ENCODE measurements at regions not wholly inside any gene's neighbourhood (a gene's known extent, or its start where the extent isn't known, plus 50 kb on each side); places are given as distances from the start of the nearest gene placed in this dataset.

GRCh38 chr10:34905200-34905927 is 90.3 kb upstream of the PARD3 start (continued):
- TF ChIP-seq SP1 (IDR thresholded peaks at IDR 0.05; ENCODE audit: low read depth) (no peak), YY1 (IDR thresholded peaks at IDR 0.05; ENCODE audit: extremely low read depth, insufficient replicate concordance, low read depth, low read length) (no peak), FOSL1 (IDR thresholded peaks at IDR 0.05; ENCODE audit: low read depth) (no peak), CEBPB (IDR thresholded peaks at IDR 0.05; ENCODE audit: low read depth) (no peak), TCF7L2 (IDR thresholded peaks at IDR 0.05; ENCODE audit: borderline replicate concordance, extremely low read depth, insufficient read depth, insufficient read length) (no peak), SRF (IDR thresholded peaks at IDR 0.05; ENCODE audit: low read depth) (no peak), ATF3 (IDR thresholded peaks at IDR 0.05) (no peak), CBX3 (IDR thresholded peaks at IDR 0.05; ENCODE audit: low read depth) (no peak)
- TF ChIP-seq, protein P1, sequence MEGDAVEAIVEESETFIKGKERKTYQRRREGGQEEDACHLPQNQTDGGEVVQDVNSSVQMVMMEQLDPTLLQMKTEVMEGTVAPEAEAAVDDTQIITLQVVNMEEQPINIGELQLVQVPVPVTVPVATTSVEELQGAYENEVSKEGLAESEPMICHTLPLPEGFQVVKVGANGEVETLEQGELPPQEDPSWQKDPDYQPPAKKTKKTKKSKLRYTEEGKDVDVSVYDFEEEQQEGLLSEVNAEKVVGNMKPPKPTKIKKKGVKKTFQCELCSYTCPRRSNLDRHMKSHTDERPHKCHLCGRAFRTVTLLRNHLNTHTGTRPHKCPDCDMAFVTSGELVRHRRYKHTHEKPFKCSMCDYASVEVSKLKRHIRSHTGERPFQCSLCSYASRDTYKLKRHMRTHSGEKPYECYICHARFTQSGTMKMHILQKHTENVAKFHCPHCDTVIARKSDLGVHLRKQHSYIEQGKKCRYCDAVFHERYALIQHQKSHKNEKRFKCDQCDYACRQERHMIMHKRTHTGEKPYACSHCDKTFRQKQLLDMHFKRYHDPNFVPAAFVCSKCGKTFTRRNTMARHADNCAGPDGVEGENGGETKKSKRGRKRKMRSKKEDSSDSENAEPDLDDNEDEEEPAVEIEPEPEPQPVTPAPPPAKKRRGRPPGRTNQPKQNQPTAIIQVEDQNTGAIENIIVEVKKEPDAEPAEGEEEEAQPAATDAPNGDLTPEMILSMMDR (IDR thresholded peaks at IDR 0.05 in 2 of 3, conservative IDR thresholded peaks at IDR 0.05 in 1 of 3; ENCODE audit: borderline replicate concordance in 1 of 3, insufficient read depth in 1 of 3, low read depth in 2 of 3, low read length in 2 of 3), result no peak

- Histone ChIP-seq H3K36me3 (ENCODE audit: control insufficient read depth in 1 of 2, insufficient read depth in 2 of 2, low read length in 2 of 2) (no peaks in the 10 kb centered on the region), H2AFZ (ENCODE audit: low read depth, low read length, poor library complexity, severe bottlenecking) (no peak overlapping the region), H3K4me3 (replicated peaks in 1 of 2; ENCODE audit: low read depth in 1 of 2, low read length in 2 of 2) (no peak overlapping the region), H4K20me1 (ENCODE audit: insufficient read depth) (no peaks in the 10 kb centered on the region), H3K27me3 (ENCODE audit: insufficient read depth, low read length) (no peaks in the 10 kb centered on the region), H3K4me1 (ENCODE audit: control insufficient read depth in 1 of 2, insufficient read depth in 2 of 2, low read length in 2 of 2) (no peaks in the 10 kb centered on the region; a peak in 1 of 4 replicates), H3K9me3 (ENCODE audit: control insufficient read depth in 1 of 2, insufficient read depth in 1 of 2, low read depth in 1 of 2, low read length in 2 of 2) (no peaks in the 10 kb centered on the region), H3K27ac (ENCODE audit: low read depth, low read length) (no peak overlapping the region), H3K4me2 (ENCODE audit: low read length) (no peak overlapping the region), H3K9me2 (ENCODE audit: insufficient read depth) (no peaks in the 10 kb centered on the region; the same call in 1 of the 2 replicates), H3K9ac (ENCODE audit: low read length) (no peak overlapping the region), H3K79me2 (ENCODE audit: insufficient read depth, low read length) (no peaks in the 10 kb centered on the region)
- intact Hi-C loops (cut with micrococcal nuclease), result no loop called here
- RAD21 ChIA-PET (ENCODE audit: low non-redundant PET in 1 of 2, low total read pairs in 2 of 2, uncharacterized antibody in 2 of 2, unreplicated experiment in 2 of 2), result no interaction called here
- no TSS peak for BruUV-seq (replicated peaks)
- TF ChIP-seq ATF3 (IDR thresholded peaks at IDR 0.05) (no peak), EZH2 (IDR thresholded peaks at IDR 0.05) (no peak)
- POLR2A ChIA-PET, result no interaction called here
- DNase-seq (ENCODE audit: low read depth, low spot score) (no peak), ATAC-seq (no peak)
- CTCF ChIA-PET, result no interaction called here
Observed at GRCh38 chr10:34904191-34904590, 89.1 kb upstream of the PARD3 start.
